B cell (primary cell): ENCODE measurements at regions not wholly inside any gene's neighbourhood (a gene's known extent, or its start where the extent isn't known, plus 50 kb on each side); places are given as distances from the start of the nearest gene placed in this dataset.

ENCODE experiments used
- ATAC-seq: fragments of 200-7000 bp; cut with Tn5 transposase; one replicate; pipeline ENCODE4 v1.10.0; 2021; ENCODE audit warnings: low read depth, mild to moderate bottlenecking, moderate number of reproducible peaks, moderate library complexity
- CTCF ChIA-PET: fragments of 350-600 bp; sonication (Branson Sonifier 250); formaldehyde crosslinking; loops from one replicate; lab custom pipeline; 2021; ENCODE audit warnings: antibody characterized with exemption, inconsistent platforms; lab: Charles Lee
- POLR2A ChIA-PET: fragments of 350-600 bp; sonication (Branson Sonifier 250); formaldehyde crosslinking; loops from one replicate; lab custom pipeline; 2021; ENCODE audit warnings: antibody characterized with exemption; lab: Charles Lee
- DNase-seq: peaks from one replicate; pipeline ENCODE4 v3.0.0; 2013
- H2AFZ ChIP-seq: 2 replicates; pipeline ENCODE4 v1.6.1; 2012; ENCODE audit warnings: mild to moderate bottlenecking, low read depth, low read length; ENCODE audit not compliant: insufficient read depth, poor library complexity, severe bottlenecking
- H3K27ac ChIP-seq, 2 donors: 1 replicate in 1 of 2; 2 replicates in 1 of 2; pipeline ENCODE4 v1.5.1; 2012 to 2013; ENCODE audit warnings: low read length in 2 of 2, mild to moderate bottlenecking in 2 of 2, moderate library complexity in 1 of 2
- H3K27me3 ChIP-seq, 4 experiments: fragments of 200-600 bp in 1 of 4; sonication (generic) in 1 of 4; replicated peaks in 1 of 4; 1 replicate in 2 of 4; 2 replicates in 2 of 4; pipeline versions ENCODE4 v1.6.1 to v1.7.0; 2013 to 2016; ENCODE audit warnings: low read length in 3 of 4, mild to moderate bottlenecking in 2 of 4, mixed read lengths in 1 of 4, moderate library complexity in 1 of 4; ENCODE audit not compliant: insufficient read depth in 4 of 4, control insufficient read depth in 3 of 4; ENCODE audit errors: control extremely low read depth in 1 of 4
- H3K36me3 ChIP-seq, 2 experiments: replicated peaks in 1 of 2; 1 replicate in 1 of 2; 2 replicates in 1 of 2; pipeline versions ENCODE4 v1.6.1 to v1.7.1; 2013; ENCODE audit warnings: low read length in 1 of 2; ENCODE audit not compliant: insufficient read depth in 2 of 2, control insufficient read depth in 1 of 2; ENCODE audit errors: control extremely low read depth in 1 of 2, extremely low read depth in 1 of 2
- H3K4me1 ChIP-seq, 2 donors: fragments of 200-600 bp in 1 of 2; sonication (generic) in 1 of 2; 1 replicate in 1 of 2; 2 replicates in 1 of 2; pipeline versions ENCODE4 v1.5.1 to v1.6.1; 2013 to 2017; ENCODE audit warnings: low read length in 2 of 2; ENCODE audit not compliant: control insufficient read depth in 2 of 2, insufficient read depth in 2 of 2
- H3K4me2 ChIP-seq: replicated peaks from 2 replicates; pipeline ENCODE3; 2012; ENCODE audit warnings: mild to moderate bottlenecking, low read depth, low read length; ENCODE audit not compliant: poor library complexity, severe bottlenecking
- H3K4me3 ChIP-seq, 5 experiments: fragments of 200-600 bp in 1 of 5; sonication (generic) in 1 of 5; 1 replicate in 3 of 5; 2 replicates in 2 of 5; pipeline versions ENCODE4 v1.5.1 to v1.7.0; 2011 to 2016; ENCODE audit warnings: low read length in 4 of 5, mild to moderate bottlenecking in 4 of 5, low read depth in 2 of 5, control low read depth in 1 of 5, moderate library complexity in 1 of 5; ENCODE audit not compliant: insufficient read depth in 1 of 5; ENCODE audit errors: control extremely low read depth in 1 of 5, extremely low read depth in 1 of 5
- H3K79me2 ChIP-seq: fragments of 200-600 bp; sonication (generic); one replicate; pipeline ENCODE4 v1.6.0; 2016; ENCODE audit warnings: low read length; ENCODE audit not compliant: control insufficient read depth, insufficient read depth
- H3K9ac ChIP-seq: fragments of 200-600 bp; sonication (generic); 2 replicates; pipeline ENCODE4 v1.6.1; 2017; ENCODE audit warnings: mild to moderate bottlenecking, low read length, moderate library complexity
- H3K9me3 ChIP-seq, 3 donors: one replicate each; pipeline versions ENCODE4 v1.6.1 to v1.7.1; 2013; ENCODE audit warnings: low read length in 2 of 3; ENCODE audit not compliant: control insufficient read depth in 2 of 3, insufficient read depth in 1 of 3; ENCODE audit errors: control extremely low read depth in 1 of 3
- H4K20me1 ChIP-seq: 2 replicates; pipeline ENCODE4 v1.6.0; 2012; ENCODE audit warnings: mild to moderate bottlenecking, low read length; ENCODE audit not compliant: insufficient read depth, control insufficient read depth, poor library complexity, severe bottlenecking
- H3K27ac Mint-ChIP-seq: one replicate; pipeline ENCODE4 v1.8.0; 2021; ENCODE audit warnings: mixed read lengths
- H3K27me3 Mint-ChIP-seq: one replicate; pipeline ENCODE4 v1.8.0; 2021; ENCODE audit warnings: mixed read lengths
- H3K4me1 Mint-ChIP-seq: one replicate; pipeline ENCODE4 v1.8.0; 2021; ENCODE audit warnings: mixed read lengths
- H3K4me3 Mint-ChIP-seq: one replicate; pipeline ENCODE4 v1.8.0; 2021; ENCODE audit warnings: mixed read lengths
- H3K9me3 Mint-ChIP-seq: one replicate; pipeline ENCODE4 v1.8.0; 2022; ENCODE audit warnings: mixed read lengths; ENCODE audit not compliant: insufficient read depth
- EZH2 ChIP-seq: IDR thresholded peaks from 2 replicates; pipeline ENCODE4 v1.6.1; 2012; ENCODE audit warnings: borderline replicate concordance, low read depth, mild to moderate bottlenecking, moderate library complexity, low read length; ENCODE audit not compliant: insufficient read depth, poor library complexity, severe bottlenecking
- WGBS: methylation state at CpG from one replicate; pipeline ENCODE4 v1.1.5; 2013; ENCODE audit warnings: missing lambda C conversion rate; ENCODE audit not compliant: insufficient coverage; 5-methylcytosine and 5-hydroxymethylcytosine counted together
- intact Hi-C: fragments of 100-400 bp; cut with micrococcal nuclease; formaldehyde crosslinking; loops from one replicate; pipeline ENCODE4 v1.10.0; 2022
- TF ChIP-seq, protein P1 (sequence below): fragments of 200-600 bp; IDR thresholded peaks from one replicate; pipeline ENCODE4 v1.8.0; 2022; ENCODE audit warnings: antibody characterized with exemption, mild to moderate bottlenecking

DNA sequence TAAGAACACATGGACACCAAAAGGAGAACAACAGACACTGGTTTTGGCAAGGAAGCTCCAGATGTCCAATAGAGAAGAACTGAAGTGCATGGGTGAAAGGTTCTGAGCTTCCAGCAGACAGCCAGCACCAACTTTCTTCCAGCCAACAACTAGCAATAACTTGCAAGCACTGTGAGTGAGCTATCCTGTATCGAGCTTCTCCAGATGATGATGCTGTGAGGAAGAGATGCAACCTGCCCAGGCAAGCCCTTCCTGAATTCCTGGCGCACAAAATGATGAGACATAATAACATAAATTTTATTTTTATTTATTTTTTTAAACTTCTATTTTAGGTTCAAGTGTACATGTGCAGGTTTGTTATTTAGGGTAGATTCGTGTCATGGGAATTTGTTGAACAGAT is 692.1 kb downstream of the DNAJB9 start:
- intact Hi-C loops = no loop called here
- H3K4me1 Mint-ChIP-seq = no peaks in the 10 kb centered on the region
- Histone ChIP-seq H3K4me1 (no peaks in the 10 kb centered on the region), H3K27me3 (no peaks in the 10 kb centered on the region), H3K4me3 (no peak overlapping the region), H3K36me3 (no peaks in the 10 kb centered on the region), H3K4me2 (no peak overlapping the region), H2AFZ (no peak overlapping the region), H3K9me3 (no peaks in the 10 kb centered on the region), H4K20me1 (no peaks in the 10 kb centered on the region), H3K79me2 (no peaks in the 10 kb centered on the region), H3K27ac (no peak overlapping the region), H3K9ac (no peak overlapping the region)
- H3K9me3 Mint-ChIP-seq = no peaks in the 10 kb centered on the region
- CTCF ChIA-PET = no interaction called here
- no peak overlapping the region for H3K27ac Mint-ChIP-seq
- ATAC-seq = no peak
- no peak for TF ChIP-seq EZH2
- TF ChIP-seq, protein P1, sequence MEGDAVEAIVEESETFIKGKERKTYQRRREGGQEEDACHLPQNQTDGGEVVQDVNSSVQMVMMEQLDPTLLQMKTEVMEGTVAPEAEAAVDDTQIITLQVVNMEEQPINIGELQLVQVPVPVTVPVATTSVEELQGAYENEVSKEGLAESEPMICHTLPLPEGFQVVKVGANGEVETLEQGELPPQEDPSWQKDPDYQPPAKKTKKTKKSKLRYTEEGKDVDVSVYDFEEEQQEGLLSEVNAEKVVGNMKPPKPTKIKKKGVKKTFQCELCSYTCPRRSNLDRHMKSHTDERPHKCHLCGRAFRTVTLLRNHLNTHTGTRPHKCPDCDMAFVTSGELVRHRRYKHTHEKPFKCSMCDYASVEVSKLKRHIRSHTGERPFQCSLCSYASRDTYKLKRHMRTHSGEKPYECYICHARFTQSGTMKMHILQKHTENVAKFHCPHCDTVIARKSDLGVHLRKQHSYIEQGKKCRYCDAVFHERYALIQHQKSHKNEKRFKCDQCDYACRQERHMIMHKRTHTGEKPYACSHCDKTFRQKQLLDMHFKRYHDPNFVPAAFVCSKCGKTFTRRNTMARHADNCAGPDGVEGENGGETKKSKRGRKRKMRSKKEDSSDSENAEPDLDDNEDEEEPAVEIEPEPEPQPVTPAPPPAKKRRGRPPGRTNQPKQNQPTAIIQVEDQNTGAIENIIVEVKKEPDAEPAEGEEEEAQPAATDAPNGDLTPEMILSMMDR = no peak
- DNase-seq = no peak
- no peaks in the 10 kb centered on the region for H3K27me3 Mint-ChIP-seq
- no peak overlapping the region for H3K4me3 Mint-ChIP-seq
- 60% methylated on average over 1 of the region's 3 CpGs for WGBS
- POLR2A ChIA-PET = no interaction called here

DNA sequence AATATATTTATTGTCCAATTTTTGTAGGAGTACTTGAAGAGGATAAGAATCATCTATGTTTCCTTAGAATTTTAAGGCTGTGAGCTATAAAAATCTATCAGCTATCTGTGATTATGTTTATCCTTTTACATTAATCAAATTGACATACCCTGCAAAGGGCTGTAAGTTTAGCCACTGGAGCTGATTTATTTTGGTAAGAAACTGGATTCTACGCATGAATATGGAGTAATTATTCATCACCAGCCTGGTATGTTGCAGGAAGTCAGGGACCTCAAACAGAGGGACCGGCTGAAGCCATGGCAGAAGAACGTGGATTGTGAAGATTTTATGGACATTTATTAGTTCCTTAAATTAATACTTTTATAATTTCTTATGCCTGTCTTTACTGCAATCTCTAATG is 696.9 kb downstream of the DNAJB9 start:
- Histone ChIP-seq H4K20me1 (no peaks in the 10 kb centered on the region), H3K79me2 (no peaks in the 10 kb centered on the region), H3K27ac (no peak overlapping the region), H3K36me3 (no peaks in the 10 kb centered on the region), H3K4me3 (no peak overlapping the region), H3K9ac (no peak overlapping the region), H3K9me3 (no peaks in the 10 kb centered on the region), H2AFZ (no peak overlapping the region), H3K27me3 (no peaks in the 10 kb centered on the region), H3K4me1 (no peaks in the 10 kb centered on the region), H3K4me2 (no peak overlapping the region)
- ChIA-PET CTCF (no interaction called here), POLR2A (no interaction called here)
- no peaks in the 10 kb centered on the region for H3K4me1 Mint-ChIP-seq
- intact Hi-C loops = no loop called here
- peaks cover 4% of the 10 kb centered on the region for H3K9me3 Mint-ChIP-seq
- ATAC-seq = no peak
- no peaks in the 10 kb centered on the region for H3K27me3 Mint-ChIP-seq
- no peak overlapping the region for H3K27ac Mint-ChIP-seq
- no peak for DNase-seq
- TF ChIP-seq, protein P1 = no peak
- TF ChIP-seq EZH2 = no peak
- no peak overlapping the region for H3K4me3 Mint-ChIP-seq
- 100% methylated on average over 1 of the region's 3 CpGs for WGBS
